ENCODE measurements at regions not wholly inside any gene's neighbourhood (a gene's known extent, or its start where the extent isn't known, plus 50 kb on each side); places are given as distances from the start of the nearest gene placed in this dataset.

DNA sequence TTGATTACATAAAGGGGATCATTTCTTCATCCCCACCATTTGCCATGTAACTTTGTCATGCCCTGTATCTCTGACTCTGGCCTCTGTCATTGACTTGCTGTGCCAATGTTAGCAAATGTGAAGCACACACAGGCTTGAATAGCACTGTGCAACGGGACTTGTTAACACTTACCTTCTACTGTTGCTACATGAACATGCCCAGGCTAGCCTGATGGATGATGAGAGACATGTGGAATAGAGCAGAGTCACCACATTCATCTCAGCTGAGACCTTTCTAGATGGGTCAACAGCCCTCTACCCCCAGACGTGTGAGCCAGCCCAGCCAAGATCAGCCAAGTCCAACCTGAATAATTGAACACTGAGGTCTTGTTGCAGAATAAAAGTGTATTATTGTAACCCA, 162.1 kb upstream of the SALL1 start:
- no peaks in the 10 kb centered on the region for H3K4me1 Mint-ChIP-seq (ENCODE audit: low read depth)
- TF ChIP-seq, protein P1, sequence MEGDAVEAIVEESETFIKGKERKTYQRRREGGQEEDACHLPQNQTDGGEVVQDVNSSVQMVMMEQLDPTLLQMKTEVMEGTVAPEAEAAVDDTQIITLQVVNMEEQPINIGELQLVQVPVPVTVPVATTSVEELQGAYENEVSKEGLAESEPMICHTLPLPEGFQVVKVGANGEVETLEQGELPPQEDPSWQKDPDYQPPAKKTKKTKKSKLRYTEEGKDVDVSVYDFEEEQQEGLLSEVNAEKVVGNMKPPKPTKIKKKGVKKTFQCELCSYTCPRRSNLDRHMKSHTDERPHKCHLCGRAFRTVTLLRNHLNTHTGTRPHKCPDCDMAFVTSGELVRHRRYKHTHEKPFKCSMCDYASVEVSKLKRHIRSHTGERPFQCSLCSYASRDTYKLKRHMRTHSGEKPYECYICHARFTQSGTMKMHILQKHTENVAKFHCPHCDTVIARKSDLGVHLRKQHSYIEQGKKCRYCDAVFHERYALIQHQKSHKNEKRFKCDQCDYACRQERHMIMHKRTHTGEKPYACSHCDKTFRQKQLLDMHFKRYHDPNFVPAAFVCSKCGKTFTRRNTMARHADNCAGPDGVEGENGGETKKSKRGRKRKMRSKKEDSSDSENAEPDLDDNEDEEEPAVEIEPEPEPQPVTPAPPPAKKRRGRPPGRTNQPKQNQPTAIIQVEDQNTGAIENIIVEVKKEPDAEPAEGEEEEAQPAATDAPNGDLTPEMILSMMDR (IDR thresholded peaks at IDR 0.05), result no peak
- no peak for DNase-seq (ENCODE audit: low spot score)
- no peaks in the 10 kb centered on the region for H3K27me3 Mint-ChIP-seq (ENCODE audit: low read depth)
- no peak overlapping the region for H3K4me3 Mint-ChIP-seq (ENCODE audit: unreplicated experiment)
- no peak overlapping the region for H3K27ac Mint-ChIP-seq (ENCODE audit: unreplicated experiment)
- H3K9me3 Mint-ChIP-seq (ENCODE audit: low read depth), result peaks cover 11% of the 10 kb centered on the region
- H3K36me3 Mint-ChIP-seq (ENCODE audit: low read depth), result no peaks in the 10 kb centered on the region

DNA sequence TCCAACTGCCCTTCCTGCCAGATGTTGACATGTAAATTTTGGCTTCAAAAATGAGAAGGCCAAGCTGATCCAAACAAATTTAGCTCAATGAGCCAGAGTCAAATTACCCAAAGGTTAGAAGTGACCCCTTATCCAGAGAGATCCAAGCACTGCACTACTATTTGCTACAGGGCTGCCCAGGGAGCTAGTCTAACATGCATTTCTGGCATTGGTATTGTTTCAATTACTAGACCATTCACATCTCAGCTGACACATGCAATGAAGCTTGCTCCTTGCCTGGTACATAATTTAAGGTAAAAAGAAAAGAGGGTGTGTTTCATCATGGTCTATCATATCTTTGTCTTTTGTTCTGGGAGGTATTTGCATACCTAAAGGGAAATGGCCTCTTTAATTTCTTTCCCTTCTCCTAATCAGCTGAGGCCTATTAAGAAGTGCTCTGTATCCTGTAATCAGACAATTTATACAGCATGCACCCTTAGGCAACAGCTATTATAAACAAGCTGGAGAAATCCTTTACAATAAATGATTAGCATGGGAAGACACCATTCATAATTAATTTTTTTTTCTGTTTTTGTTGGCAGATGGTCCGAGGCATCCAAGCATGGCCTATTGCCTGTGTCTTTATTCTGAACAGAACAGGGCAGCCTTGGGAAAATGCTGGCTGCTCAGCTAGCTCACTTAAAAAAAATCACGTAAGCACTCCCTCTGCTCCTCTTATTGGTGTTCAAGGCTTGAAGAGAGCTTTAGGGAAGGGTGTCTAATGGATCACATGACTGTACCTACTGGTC, 161.5 kb upstream of the SALL1 start:
- Mint-ChIP-seq H3K36me3 (ENCODE audit: low read depth) (no peaks in the 10 kb centered on the region), H3K4me3 (ENCODE audit: unreplicated experiment) (no peak overlapping the region), H3K9me3 (ENCODE audit: low read depth) (peaks cover 7% of the 10 kb centered on the region), H3K27ac (ENCODE audit: unreplicated experiment) (no peak overlapping the region), H3K4me1 (ENCODE audit: low read depth) (no peaks in the 10 kb centered on the region), H3K27me3 (ENCODE audit: low read depth) (no peaks in the 10 kb centered on the region)
- no peak for DNase-seq (ENCODE audit: low spot score)
- TF ChIP-seq, protein P1 (IDR thresholded peaks at IDR 0.05), result no peak

DNA sequence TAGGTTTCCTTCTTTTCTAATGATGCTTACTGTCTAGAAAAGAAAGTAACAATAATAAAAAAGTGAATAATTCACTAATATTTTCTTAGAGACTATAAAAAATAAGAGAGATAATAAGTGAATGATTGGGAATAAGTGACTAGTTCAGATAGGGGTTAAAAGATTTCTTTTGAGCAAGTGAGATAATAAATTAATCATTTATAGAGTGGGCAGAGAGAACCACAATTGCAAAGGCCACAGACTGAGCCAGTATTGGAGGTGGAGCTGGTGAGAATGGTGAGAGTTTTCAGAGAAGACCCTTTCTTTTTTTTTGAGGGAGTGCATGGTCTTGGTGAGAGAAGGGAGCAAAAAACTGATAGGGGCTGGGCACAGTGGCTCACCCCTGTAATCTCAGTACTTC, 159.1 kb upstream of the SALL1 start:
- no peak overlapping the region for H3K27ac Mint-ChIP-seq (ENCODE audit: unreplicated experiment)
- no peak for DNase-seq (ENCODE audit: low spot score)
- H3K36me3 Mint-ChIP-seq (ENCODE audit: low read depth), result no peaks in the 10 kb centered on the region
- H3K4me1 Mint-ChIP-seq (ENCODE audit: low read depth), result no peaks in the 10 kb centered on the region
- no peak overlapping the region for H3K4me3 Mint-ChIP-seq (ENCODE audit: unreplicated experiment)
- TF ChIP-seq, protein P1 (IDR thresholded peaks at IDR 0.05), result no peak
- H3K9me3 Mint-ChIP-seq (ENCODE audit: low read depth), result peaks cover 10% of the 10 kb centered on the region
- no peaks in the 10 kb centered on the region for H3K27me3 Mint-ChIP-seq (ENCODE audit: low read depth)

DNA sequence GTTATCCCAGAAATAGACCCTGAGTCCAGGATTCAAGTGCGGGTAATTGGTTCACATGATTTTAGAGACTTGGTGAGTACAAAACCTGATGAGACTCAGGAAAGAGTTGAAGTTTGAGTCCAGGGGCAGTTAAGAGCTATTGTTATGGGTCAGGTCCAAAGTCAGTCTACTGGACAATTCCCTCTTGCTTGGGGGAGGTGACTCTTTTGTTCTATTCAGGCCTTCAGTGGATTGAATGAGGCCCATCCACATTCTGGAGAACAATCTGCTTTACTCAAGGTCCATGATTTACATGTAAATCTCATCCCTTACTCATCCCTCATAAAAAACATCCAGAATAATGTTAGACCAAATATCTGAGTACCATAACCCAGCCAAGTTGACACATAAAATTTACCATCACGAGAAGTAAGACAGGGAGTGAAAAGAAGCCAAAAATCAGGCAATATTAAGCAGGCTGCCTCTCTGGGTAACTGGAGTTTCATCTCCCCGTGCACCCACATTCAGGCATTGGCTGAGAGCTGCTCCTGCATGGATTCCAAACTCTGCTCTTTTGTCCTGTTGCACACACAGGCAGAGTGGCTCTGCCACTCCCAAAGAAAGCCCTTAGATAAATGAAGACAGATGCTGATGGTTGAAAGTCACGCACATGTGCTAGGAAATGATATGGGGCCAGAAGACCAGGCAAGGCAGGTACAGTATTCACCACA, 156.0 kb upstream of the SALL1 start:
- no peak for DNase-seq (ENCODE audit: low spot score)
- H3K27me3 Mint-ChIP-seq (ENCODE audit: low read depth), result no peaks in the 10 kb centered on the region
- TF ChIP-seq, protein P1 (IDR thresholded peaks at IDR 0.05), result no peak
- no peaks in the 10 kb centered on the region for H3K4me1 Mint-ChIP-seq (ENCODE audit: low read depth)
- H3K36me3 Mint-ChIP-seq (ENCODE audit: low read depth), result no peaks in the 10 kb centered on the region
- no peak overlapping the region for H3K27ac Mint-ChIP-seq (ENCODE audit: unreplicated experiment)
- H3K4me3 Mint-ChIP-seq (ENCODE audit: unreplicated experiment), result no peak overlapping the region
- peaks cover 3% of the 10 kb centered on the region for H3K9me3 Mint-ChIP-seq (ENCODE audit: low read depth)

DNA sequence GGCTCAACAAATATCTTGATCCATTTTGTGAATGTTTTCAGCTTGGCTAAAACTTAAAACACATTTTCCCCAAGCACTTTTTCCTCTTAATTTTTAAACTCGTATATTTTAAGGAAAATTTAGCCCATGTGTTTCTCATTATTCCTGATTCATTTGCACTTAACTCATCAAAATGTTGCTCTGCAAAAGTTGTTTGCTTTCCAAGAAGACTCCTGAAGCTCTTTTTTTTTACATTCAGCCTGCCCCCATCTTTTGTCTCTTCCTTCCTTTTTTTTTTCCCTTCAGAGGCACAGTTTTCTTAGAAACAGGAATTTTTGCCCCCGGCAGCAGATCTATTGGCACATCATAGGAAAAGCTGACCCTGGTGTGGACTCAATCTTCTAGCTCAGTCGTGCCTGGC, 155.0 kb upstream of the SALL1 start:
- Mint-ChIP-seq H3K27ac (ENCODE audit: unreplicated experiment) (no peak overlapping the region), H3K9me3 (ENCODE audit: low read depth) (peaks cover 3% of the 10 kb centered on the region), H3K27me3 (ENCODE audit: low read depth) (no peaks in the 10 kb centered on the region), H3K36me3 (ENCODE audit: low read depth) (no peaks in the 10 kb centered on the region), H3K4me1 (ENCODE audit: low read depth) (no peaks in the 10 kb centered on the region), H3K4me3 (ENCODE audit: unreplicated experiment) (no peak overlapping the region)
- no peak for DNase-seq (ENCODE audit: low spot score)
- TF ChIP-seq, protein P1 (IDR thresholded peaks at IDR 0.05), result no peak

Measured in chondrocyte (in vitro differentiated cells).